Panc1 (cell line): ENCODE measurements at regions not wholly inside any gene's neighbourhood (a gene's known extent, or its start where the extent isn't known, plus 50 kb on each side); places are given as distances from the start of the nearest gene placed in this dataset.
"Not testable (repeated sequence)": the region's sequence is repeated elsewhere in the genome, so short reads cannot be mapped to it uniquely, and the experiment has no call there.

Experiments used
- ATAC-seq: fragments of 200-7000 bp; cut with Tn5 transposase; 2 replicates; pipeline ENCODE4 v1.9.1; 2020; ENCODE audit warnings: mild to moderate bottlenecking, moderate library complexity
- BruUV-seq: library from RNA; stranded (reverse); fragments of 400-500 nt; replicated peaks from 2 replicates; lab custom pipeline; 2021; lab: Mats Ljungman, UMichigan
- CTCF ChIA-PET: fragments of 300-600 bp; sonication (Branson Sonifier 250); formaldehyde crosslinking; loops from one replicate; lab custom pipeline; 2022; ENCODE audit warnings: antibody characterized with exemption; lab: Charles Lee
- POLR2A ChIA-PET: fragments of 300-600 bp; sonication (Branson Sonifier 250); formaldehyde crosslinking; loops from one replicate; lab custom pipeline; 2022; ENCODE audit warnings: antibody characterized with exemption; lab: Charles Lee
- DNase-seq: peaks from one replicate; pipeline ENCODE4 v3.0.0-alpha.2; 2010; ENCODE audit warnings: low read depth, low spot score
- H3K27ac ChIP-seq: 2 replicates; pipeline ENCODE4 v1.5.1; 2011; ENCODE audit warnings: mild to moderate bottlenecking, low read length, inconsistent platforms
- H3K27me3 ChIP-seq: fragments of 200-500 bp; sonication (Bioruptor generic); 2 replicates; pipeline ENCODE4 v1.6.0; 2014; ENCODE audit warnings: low read length, inconsistent platforms; ENCODE audit not compliant: control insufficient read depth, insufficient read depth
- H3K36me3 ChIP-seq: fragments of 200-500 bp; sonication (Bioruptor generic); 2 replicates; pipeline ENCODE4 v1.5.1; 2014; ENCODE audit warnings: inconsistent platforms, mild to moderate bottlenecking, low read length, moderate library complexity; ENCODE audit not compliant: control insufficient read depth, insufficient read depth
- H3K4me1 ChIP-seq: 2 replicates; pipeline ENCODE4 v1.5.1; 2011; ENCODE audit warnings: inconsistent platforms, mild to moderate bottlenecking, low read length, moderate library complexity; ENCODE audit not compliant: control insufficient read depth, insufficient read depth
- H3K4me3 ChIP-seq, 2 experiments: 2 replicates each; pipeline ENCODE4 v1.5.1; 2011 to 2012; ENCODE audit warnings: low read depth in 2 of 2, low read length in 2 of 2, mild to moderate bottlenecking in 2 of 2, inconsistent platforms in 1 of 2, moderate library complexity in 1 of 2
- H3K9me3 ChIP-seq: fragments of 200-500 bp; sonication (Bioruptor generic); 2 replicates; pipeline ENCODE4 v1.5.1; 2014; ENCODE audit warnings: low read depth, mild to moderate bottlenecking, inconsistent platforms, low read length, moderate library complexity; ENCODE audit not compliant: control insufficient read depth, insufficient read depth
- POLR2AphosphoS5 ChIP-seq: IDR thresholded peaks from 2 replicates; pipeline ENCODE4 v1.6.1; 2012; ENCODE audit warnings: mild to moderate bottlenecking, low read depth, low read length, moderate library complexity
- SIN3A ChIP-seq: IDR thresholded peaks from 2 replicates; pipeline ENCODE4 v1.6.1; 2012; ENCODE audit warnings: low read depth, mild to moderate bottlenecking, low read length, moderate library complexity, borderline replicate concordance; ENCODE audit not compliant: insufficient read depth
- TCF7L2 ChIP-seq: IDR thresholded peaks from 2 replicates; pipeline ENCODE4 v1.6.1; 2011; ENCODE audit warnings: mild to moderate bottlenecking, low read depth, low read length, inconsistent platforms
- in situ Hi-C: cut with HindIII; loops from 2 replicates; pipeline ENCODE4 v1.10.0; 2016; ENCODE audit warnings: low sequenced_read_pairs, low pct_unique_long_range_greater_than_20kb
- intact Hi-C: fragments of 100-400 bp; cut with micrococcal nuclease; formaldehyde crosslinking; loops from one replicate; pipeline ENCODE4 v1.10.0; 2022; ENCODE audit not compliant: unreplicated experiment
- TF ChIP-seq, protein P1 (sequence below): fragments of 450-650 bp; IDR thresholded peaks from 2 replicates; pipeline ENCODE4 v1.5.1; 2017; ENCODE audit warnings: mild to moderate bottlenecking
- TF ChIP-seq, protein P2 (sequence below), 2 experiments: IDR thresholded peaks; 2 replicates each; pipeline ENCODE4 v1.6.1; 2011 to 2012; ENCODE audit warnings: low read depth in 2 of 2, control low read depth in 1 of 2, low read length in 1 of 2, mild to moderate bottlenecking in 1 of 2, moderate library complexity in 1 of 2; ENCODE audit not compliant: insufficient read depth in 1 of 2

GRCh38 chr6:74891349-74891831 lies 314.5 kb downstream of the COL12A1 start:
- H3K27me3 ChIP-seq: no peaks in the 10 kb centered on the region
- BruUV-seq: no TSS peak
- no peak for TF ChIP-seq TCF7L2
- TF ChIP-seq POLR2AphosphoS5: no peak
- TF ChIP-seq SIN3A: no peak
- TF ChIP-seq, protein P1, sequence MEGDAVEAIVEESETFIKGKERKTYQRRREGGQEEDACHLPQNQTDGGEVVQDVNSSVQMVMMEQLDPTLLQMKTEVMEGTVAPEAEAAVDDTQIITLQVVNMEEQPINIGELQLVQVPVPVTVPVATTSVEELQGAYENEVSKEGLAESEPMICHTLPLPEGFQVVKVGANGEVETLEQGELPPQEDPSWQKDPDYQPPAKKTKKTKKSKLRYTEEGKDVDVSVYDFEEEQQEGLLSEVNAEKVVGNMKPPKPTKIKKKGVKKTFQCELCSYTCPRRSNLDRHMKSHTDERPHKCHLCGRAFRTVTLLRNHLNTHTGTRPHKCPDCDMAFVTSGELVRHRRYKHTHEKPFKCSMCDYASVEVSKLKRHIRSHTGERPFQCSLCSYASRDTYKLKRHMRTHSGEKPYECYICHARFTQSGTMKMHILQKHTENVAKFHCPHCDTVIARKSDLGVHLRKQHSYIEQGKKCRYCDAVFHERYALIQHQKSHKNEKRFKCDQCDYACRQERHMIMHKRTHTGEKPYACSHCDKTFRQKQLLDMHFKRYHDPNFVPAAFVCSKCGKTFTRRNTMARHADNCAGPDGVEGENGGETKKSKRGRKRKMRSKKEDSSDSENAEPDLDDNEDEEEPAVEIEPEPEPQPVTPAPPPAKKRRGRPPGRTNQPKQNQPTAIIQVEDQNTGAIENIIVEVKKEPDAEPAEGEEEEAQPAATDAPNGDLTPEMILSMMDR: no peak
- TF ChIP-seq, protein P2, sequence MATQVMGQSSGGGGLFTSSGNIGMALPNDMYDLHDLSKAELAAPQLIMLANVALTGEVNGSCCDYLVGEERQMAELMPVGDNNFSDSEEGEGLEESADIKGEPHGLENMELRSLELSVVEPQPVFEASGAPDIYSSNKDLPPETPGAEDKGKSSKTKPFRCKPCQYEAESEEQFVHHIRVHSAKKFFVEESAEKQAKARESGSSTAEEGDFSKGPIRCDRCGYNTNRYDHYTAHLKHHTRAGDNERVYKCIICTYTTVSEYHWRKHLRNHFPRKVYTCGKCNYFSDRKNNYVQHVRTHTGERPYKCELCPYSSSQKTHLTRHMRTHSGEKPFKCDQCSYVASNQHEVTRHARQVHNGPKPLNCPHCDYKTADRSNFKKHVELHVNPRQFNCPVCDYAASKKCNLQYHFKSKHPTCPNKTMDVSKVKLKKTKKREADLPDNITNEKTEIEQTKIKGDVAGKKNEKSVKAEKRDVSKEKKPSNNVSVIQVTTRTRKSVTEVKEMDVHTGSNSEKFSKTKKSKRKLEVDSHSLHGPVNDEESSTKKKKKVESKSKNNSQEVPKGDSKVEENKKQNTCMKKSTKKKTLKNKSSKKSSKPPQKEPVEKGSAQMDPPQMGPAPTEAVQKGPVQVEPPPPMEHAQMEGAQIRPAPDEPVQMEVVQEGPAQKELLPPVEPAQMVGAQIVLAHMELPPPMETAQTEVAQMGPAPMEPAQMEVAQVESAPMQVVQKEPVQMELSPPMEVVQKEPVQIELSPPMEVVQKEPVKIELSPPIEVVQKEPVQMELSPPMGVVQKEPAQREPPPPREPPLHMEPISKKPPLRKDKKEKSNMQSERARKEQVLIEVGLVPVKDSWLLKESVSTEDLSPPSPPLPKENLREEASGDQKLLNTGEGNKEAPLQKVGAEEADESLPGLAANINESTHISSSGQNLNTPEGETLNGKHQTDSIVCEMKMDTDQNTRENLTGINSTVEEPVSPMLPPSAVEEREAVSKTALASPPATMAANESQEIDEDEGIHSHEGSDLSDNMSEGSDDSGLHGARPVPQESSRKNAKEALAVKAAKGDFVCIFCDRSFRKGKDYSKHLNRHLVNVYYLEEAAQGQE (IDR thresholded peaks at IDR 0.05; ENCODE audit: insufficient read depth in 1 of 2, low read depth in 2 of 2, low read length in 1 of 2): no peak
- no peak overlapping the region for H3K4me3 ChIP-seq
- no peak for DNase-seq
- H3K27ac ChIP-seq: no peak overlapping the region
- in situ Hi-C loops (no loop called here), intact Hi-C loops (loop anchor here (10.0 kb wide), 1 partner anchor 313 kb away; the partner anchor contains the start of gene COL12A1)
- ChIA-PET POLR2A (no interaction called here), CTCF (no interaction called here)
- H3K36me3 ChIP-seq: no peaks in the 10 kb centered on the region
- H3K9me3 ChIP-seq: no peaks in the 10 kb centered on the region
- no peak for ATAC-seq
- no peaks in the 10 kb centered on the region for H3K4me1 ChIP-seq

DNA sequence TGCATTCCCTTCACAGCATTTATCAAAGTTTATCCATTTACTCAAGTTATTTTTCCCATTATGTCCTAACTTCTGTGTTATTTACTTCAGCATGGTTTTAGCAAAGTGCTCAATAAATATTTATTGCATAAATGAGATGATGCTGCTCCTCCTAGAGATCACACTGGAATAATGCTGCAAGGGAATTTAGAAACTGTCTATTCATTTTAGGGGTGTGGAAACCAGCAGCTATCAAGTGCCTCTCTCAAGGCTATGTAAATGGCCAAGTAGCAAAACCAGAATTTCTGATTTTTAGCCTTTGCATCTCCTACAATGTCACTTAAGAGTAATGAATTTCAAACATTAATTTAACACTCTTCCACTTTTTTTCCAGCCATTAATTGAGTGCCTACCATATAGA lies 316.2 kb downstream of the COL12A1 start:
- intact Hi-C loops (loop anchor here (10.0 kb wide), 1 partner anchor 315 kb away; the partner anchor contains the start of gene COL12A1), in situ Hi-C loops (no loop called here)
- no TSS peak for BruUV-seq
- Histone ChIP-seq H3K4me1 (no peaks in the 10 kb centered on the region), H3K27ac (no peak overlapping the region), H3K4me3 (no peak overlapping the region), H3K27me3 (no peaks in the 10 kb centered on the region), H3K9me3 (no peaks in the 10 kb centered on the region), H3K36me3 (no peaks in the 10 kb centered on the region)
- ATAC-seq (no peak), DNase-seq (no peak)
- TF ChIP-seq, protein P1: no peak
- TF ChIP-seq, protein P2 (IDR thresholded peaks at IDR 0.05; ENCODE audit: insufficient read depth in 1 of 2, low read depth in 2 of 2, low read length in 1 of 2): no peak
- TF ChIP-seq SIN3A (no peak), TCF7L2 (no peak), POLR2AphosphoS5 (no peak)
- ChIA-PET CTCF (no interaction called here), POLR2A (no interaction called here)

DNA sequence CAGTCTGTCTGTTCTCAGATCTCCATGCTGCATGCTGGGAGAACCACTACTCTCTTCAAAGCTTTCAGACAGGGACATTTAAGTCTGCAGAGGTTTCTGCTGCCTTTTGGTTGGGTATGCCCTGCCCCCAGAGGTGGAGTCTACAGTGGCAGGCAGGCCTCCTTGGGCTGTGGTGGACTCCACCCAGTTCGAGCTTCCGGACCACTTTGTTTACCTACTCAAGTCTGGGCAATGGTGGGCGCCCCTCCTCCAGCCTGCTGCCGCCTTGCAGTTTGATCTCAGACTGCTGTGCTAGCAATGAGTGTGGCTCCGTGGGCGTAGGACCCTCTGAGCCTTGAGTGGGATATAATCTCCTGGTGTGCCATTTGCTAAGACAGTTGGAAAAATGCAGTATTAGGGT lies 317.1 kb downstream of the COL12A1 start:
- H3K4me1 ChIP-seq, H3K27me3 ChIP-seq, H3K4me3 ChIP-seq, POLR2A ChIA-PET, ATAC-seq, intact Hi-C loops, CTCF ChIA-PET, H3K9me3 ChIP-seq, in situ Hi-C loops, BruUV-seq, H3K27ac ChIP-seq, DNase-seq, H3K36me3 ChIP-seq: not testable (repeated sequence)
